SH-SY5Y (cell line): ENCODE measurements at regions not wholly inside any gene's neighbourhood (a gene's known extent, or its start where the extent isn't known, plus 50 kb on each side); places are given as distances from the start of the nearest gene placed in this dataset.

Experiments used
- GATA2 ChIP-seq: IDR thresholded peaks from 2 replicates; pipeline ENCODE4 v1.6.1; 2011; ENCODE audit warnings: mild to moderate bottlenecking, low read depth, low read length
- GATA3 ChIP-seq: IDR thresholded peaks from 2 replicates; pipeline ENCODE4 v1.6.1; 2011; ENCODE audit warnings: low read depth, mild to moderate bottlenecking, low read length, moderate library complexity

DNA sequence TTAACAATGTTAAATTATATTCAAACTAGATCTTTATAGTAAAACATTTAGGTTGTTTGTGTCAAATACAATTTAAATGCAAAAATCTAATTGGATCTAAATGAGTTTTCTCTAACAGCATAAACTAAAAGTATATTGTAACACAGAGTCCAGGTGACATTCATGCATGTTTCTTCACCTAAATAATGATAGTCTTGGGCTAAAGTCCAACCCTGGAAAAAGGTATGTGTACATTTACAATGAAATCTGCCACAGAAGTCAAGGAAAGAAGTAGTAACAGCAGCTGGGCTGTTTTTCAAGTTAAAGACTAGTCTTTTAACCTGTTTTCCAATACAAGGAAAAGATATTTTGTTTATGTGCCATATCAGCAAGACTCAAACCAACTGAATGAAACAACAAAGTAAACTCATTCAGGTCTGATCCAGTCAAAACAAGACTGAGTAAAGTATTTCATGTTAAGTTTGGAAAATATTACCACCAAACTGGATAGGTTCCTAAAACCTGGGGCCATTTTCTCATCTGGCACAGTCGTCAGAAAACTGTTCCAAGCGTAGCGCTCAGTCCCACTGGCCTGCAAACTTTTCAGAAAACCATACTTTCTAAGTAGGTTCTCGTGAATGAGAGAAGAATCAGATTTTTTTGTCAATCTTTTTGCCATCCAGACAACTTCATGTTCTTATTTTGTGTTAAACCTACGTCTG, 349.2 kb downstream of the HGF start:
- TF ChIP-seq GATA2 (no peak), GATA3 (no peak)
